GM18858 (cell line): ENCODE measurements at regions not wholly inside any gene's neighbourhood (a gene's known extent, or its start where the extent isn't known, plus 50 kb on each side); places are given as distances from the start of the nearest gene placed in this dataset.

Experiments
- ATAC-seq: cut with Tn5 transposase; IDR thresholded peaks from one replicate; pipeline ENCODE4 v1.9.1; 2021; ENCODE audit not compliant: unreplicated experiment

DNA sequence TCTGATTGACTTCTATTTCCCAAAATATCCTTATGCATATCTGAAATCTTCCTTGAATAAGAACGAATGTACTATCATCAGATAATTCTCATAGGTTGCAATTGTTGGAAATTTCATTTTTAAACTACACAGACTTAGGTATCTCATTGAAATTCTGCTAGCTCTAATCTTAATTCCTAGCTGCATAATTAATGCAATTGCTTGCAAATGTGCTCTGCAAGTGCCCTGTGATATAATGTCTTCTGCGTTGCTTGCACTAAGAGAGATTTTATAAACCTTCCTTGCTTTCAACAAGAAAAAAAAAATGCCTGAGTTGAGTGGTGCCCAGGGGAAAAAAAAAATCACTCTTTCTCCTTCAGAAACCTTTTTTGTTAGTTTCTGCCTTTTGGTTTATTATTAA, 354.9 kb downstream of the TFAP2A start:
- no peak for ATAC-seq

DNA sequence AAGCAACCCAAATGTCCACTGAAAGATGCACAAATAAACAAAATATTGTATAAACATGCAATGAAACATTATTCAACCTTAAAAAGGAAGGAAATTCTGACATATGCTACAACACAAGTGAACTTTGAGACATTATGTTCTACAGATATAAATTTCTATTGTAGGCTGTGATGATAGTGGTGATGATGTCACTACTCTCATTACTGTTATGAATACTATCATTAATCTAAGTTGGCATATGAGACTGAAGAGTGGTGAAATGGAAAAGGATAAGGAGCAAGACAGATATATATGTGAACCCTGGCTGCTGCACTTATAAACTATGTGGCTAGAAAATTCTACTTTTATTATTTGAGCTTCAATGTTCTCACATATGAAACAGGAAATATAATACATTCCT, 360.2 kb downstream of the TFAP2A start:
- ATAC-seq: no peak

DNA sequence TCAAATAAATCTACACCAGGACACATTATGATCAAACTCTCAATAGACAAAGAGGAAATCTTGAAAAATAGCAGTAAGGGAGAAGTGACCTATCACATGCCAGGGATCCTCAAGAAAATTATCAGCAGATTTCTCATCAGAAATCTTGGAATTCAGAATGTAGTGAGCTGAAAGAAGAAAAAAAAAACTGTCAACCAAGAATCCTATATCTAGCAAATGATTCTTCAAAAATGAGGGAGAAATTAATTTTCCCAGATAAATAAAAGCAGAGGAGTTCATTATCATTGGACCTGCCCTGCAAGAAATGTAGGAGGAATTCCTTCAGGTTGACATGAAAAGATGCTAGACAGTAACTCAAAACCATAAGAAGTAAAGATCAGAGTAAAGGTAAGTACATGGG, 363.6 kb downstream of the TFAP2A start:
- ATAC-seq: no peak

DNA sequence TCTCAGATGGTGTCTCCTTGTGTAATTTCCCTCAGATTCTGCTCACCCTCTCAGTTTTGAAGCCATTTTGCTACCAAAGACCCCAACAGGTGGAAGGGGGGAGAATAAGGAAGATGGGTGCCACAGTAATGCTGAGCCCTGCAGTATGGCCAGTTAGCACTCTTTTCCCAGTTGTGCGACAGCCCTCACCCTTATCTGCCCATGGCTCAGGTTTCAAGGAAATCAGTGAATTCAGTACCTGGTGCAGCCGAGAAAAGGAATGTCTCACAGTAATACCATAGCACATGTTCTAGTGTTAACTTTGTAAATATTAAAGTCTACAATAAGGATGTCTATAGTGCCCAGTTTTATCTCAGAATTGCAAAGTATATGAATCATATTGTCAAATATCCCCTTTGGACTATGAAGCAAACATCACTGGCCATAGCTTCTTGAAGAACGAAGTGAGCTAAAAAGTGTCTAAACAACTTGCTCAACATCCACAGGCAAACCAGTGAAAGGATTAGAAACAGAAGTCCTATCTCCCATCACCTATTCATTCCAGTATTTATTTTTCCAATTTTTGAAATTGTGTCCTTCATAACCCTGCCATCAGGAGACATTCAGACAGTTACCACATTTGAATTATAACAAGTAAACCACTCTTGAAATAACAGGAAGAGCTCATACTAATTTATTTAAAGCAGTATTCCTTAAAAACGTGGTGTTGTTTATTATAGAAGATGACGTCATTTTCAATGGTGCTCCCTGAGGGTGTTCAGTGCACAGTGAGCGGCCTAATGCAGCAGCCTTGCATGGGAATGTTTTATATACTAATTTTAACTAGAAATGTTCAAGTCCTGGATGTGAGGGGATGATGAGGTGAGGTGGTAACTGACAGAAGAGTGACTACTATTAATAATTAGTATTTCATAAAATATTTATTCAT, 366.2 kb downstream of the TFAP2A start:
- ATAC-seq: no peak

DNA sequence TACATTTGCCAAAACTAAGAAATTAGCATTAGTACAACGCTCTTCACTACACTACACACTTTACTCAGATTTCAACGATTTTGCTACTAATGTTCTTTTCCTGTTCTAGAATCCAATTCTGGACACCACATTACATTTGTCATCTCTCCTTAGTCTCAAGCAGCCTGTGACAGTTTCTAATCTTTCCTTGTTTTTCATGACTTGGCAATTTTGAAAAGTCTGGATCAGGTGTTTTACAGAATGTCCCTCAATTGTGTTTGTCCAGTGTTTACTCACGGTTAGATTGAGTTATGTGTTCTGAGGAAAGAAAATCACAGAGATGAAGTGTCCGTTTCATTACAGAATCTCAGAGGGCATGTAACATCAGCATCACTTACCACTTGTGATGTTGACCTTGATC, 372.6 kb downstream of the TFAP2A start:
- ATAC-seq: no peak

DNA sequence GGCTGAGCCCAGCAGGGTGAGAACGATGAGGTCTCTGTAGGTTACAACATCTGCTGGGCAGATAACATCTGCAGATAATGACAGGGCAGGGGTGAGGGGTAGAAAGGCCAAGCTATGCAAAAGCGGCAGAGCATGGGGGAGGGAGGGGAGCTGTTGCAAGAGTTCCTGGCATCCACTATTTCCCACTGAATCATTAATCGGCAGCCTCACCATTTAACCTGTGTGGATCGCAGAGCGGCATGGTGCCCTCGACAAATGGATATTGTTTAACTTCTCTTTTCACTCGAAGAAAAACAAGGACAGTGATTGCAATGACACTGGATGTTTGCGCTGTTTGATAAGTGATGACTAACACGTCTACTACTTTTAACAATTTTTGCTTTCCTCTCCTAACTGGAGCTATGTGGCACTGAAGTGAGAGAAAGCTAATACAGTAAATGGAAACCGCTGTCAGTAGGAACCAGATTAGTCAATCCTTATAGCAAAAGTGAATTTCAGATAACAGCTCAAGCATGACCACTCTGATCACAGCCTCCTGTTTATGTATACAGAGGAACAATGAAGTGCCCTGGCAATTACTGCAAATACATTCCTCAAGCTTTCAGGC, 381.5 kb downstream of the TFAP2A start:
- ATAC-seq: no peak

DNA sequence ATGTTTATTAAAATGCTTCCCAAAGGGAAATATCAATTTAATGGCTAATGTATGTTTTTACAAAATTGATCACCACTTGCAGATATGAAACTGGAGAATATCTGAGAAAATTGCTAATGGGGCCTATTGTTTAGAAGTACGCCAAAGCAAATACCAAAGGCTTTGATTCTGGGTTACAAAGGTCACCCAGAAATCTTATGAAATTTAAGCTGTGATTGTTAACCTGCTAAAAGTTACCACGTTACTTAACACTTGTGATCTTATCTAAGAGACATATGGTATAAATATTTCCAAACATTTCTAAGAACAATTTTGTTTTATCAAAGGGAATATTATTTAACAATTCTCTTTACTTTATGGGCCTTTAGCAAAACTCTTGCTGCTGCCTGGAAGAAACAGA, 383.3 kb downstream of the TFAP2A start:
- no peak for ATAC-seq

DNA sequence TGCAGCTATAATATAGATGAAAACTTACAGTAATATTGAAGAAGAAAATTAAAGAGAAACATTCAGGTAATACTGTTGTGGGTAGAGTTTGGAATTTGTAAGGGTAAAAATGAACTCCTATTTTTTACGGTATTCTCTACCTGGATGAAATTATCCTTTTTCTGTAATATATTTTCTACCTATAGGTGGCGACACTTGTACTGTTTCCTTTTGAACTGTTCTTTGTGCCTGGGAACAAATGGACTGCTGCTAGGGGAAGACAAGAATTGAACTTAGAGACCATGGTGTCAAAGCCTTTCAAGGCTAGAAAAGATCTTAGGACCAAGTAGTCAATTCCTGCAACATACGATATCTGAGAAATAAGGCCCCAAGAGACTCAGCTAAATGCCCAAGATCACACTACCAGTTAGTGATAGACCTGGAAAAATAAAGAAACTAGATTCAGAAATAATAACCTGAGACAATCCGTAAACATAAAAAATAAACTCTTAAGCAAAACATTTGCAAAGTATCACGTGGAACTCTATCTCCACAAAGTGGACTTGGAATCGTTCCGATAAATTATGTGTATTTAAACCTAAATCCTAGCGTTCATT, 383.8 kb downstream of the TFAP2A start:
- peak; percentile 58 for ATAC-seq

DNA sequence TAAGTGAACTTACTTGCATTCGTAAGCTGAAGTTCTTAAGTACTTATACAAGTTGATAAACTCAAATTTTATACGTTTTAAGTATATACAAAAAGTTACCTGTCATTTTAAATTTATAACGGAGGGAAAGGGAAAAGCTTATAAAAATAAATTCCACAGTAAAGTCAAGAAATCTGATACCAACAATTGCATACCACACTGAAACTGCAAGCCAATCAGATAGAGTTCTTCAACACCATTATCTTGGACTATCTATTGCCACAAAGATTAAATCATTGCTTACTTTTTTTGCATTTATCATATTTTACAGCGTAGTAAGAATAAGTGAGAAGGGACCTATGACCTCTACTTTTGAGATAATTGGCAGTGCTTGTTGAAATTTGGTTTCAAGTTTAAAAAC, 386.7 kb downstream of the TFAP2A start:
- no peak for ATAC-seq

DNA sequence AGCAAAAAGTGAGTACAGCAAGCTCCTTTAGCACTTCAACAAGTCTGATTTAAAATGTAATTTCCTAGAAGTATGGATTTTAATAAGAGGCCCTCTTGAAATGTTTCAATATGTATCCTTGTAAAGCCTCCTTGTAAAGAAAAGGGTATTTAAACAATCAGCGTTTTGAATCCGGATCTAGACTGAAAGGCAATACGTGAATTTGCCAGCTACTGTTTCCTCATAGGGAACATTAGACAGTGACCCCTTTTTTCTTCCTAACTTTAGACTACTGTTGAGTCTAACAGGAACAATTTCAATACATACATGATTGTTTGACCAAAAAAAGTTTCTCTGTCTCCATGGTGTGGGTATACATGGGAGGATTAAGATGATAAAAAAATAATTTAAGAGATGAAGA, 395.0 kb downstream of the TFAP2A start:
- ATAC-seq: no peak

DNA sequence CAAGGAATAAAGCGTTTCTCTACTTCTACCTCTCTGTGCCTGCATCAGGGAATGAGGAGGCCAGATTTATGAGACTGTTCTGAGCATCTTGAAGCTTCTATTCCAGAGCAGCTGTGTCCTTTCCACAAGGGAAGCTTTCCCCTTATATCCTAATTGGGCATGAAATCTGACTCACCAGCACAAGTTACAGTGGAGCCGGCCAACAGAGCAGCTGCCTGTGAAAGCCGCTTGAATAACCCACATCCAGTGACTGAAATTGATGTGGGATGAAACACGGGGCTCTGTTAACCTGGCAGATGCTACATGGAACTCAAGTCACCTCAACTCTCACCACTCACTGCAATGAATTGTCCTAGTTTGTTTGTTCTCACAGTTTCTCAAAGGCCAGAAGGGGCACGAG, 400.3 kb downstream of the TFAP2A start:
- no peak for ATAC-seq

DNA sequence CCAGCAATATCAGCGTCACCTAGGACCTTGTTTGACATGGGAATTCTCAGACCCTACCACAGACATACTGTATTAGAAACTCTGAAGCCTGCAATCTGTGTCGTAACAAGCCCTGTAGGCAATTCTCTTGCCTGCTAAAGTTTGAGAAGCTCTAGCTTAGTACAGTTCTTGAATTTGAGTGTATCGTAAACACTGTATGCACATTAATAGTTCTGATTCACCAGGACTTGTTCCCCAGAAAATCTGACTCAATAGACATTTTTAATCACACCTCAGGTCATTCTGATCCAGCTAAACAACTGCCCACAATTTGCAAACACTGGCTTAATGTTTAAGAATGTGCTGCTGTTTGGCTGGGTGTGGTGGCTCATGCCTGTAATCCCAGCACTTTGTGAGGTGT, 414.3 kb downstream of the TFAP2A start:
- no peak for ATAC-seq

DNA sequence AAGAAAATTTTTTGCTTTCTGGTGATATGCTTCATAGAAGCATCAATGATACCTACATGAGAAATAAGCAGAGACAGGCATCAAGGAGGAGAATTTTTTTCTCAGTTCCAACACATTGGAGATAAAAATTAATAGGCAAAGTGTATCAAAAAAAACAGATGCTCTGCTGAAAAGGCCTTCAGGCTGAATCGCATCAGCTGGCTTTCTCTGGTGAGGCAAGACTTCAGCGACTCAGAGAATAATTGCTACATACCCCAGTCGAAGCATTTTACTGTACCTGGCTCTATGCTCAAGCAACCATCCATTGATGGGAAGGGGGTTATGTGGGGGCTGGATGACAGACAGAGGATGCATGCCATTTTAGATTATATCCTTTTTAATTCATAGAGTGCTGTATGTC, 415.1 kb downstream of the TFAP2A start:
- no peak for ATAC-seq

DNA sequence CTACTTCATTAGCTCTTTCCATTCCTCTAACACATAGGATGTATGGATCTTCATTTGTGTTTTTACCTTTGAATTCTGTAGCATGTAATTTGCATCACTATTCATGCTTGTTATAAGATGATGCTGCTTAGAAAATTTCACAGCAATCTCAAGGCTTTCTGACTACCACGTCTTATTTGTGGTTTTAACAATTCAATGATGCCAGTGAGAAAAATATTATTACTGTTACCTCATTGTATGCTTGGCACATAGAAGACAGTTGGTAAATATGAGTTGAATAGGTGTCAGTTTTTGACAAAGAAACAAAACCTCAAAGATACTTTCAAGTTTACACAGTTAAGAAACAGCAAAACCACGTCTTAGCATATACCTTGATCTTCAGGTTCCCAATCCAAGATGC, 428.6 kb downstream of the TFAP2A start:
- no peak for ATAC-seq

DNA sequence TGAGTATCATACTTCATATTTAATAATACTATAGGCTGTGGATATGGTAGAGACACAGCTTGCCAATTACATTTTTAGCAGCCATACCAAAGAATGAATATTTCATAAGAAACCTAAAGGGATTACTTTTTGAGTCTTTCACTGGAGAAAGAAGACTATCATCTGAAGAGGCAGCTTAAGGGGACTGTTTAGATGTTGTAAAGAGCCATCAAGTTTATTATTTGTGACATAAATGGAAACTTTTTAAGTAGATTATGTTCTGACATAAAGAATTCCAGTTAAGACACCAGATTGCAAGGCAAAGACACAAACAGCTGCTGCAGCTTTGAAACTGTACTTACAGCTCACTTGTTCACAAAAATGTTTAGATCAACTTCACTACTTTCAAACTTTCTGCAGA, 429.4 kb downstream of the TFAP2A start:
- ATAC-seq: no peak

DNA sequence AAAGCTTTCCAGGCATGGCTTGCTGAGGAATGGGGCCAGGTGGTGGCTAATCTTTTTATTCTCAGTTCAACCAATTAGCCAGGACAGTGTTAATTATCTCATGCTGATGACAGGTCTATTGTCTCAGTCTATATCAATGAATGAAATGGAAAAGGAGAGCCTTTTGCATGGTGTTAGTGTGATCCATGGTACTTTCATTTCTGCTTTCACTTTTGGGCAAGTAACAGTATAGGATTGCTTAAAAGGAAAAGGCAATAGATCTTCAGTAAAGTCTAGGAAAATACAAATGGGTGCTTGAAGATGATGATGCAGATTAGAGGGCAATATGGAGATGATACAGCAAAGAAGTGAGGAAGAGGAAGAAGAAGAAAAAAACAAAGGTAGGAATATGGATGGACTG, 430.3 kb downstream of the TFAP2A start:
- ATAC-seq: no peak

DNA sequence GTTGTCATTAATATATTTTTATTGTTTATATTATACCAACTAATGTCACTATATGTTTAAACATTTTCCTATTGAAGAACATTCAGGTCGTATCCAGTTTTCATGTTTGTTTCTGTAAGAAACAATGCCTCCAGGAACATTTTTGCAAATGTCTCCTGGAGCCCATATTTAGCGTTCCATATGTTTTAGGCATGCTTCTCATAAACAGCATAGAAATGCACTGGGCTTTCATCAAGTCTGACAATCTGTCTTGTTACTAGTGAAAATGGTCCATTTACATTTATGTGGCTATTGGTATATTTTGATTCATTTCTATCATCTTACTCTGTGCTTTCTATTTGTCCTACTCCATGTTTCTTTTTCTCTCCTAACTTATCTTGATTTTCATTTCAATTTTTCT, 431.7 kb downstream of the TFAP2A start:
- no peak for ATAC-seq

DNA sequence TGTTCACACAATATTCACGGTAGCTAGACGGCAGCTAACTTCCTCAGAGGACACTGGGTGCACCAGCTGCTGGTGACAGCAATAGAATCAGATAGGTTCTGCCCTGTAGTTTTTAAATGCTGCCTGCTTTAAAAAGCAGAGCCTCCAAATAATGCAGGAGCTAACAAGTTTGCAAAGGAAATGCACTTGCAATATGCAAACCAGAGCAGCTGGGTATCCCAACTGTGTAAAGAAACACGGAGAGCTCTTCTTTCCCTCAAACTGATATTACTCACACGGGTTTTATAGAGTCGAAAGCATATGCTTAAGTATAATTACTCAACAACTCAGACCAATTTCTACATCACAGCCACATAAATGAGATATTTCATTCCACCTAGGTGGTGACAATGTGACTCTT, 432.7 kb downstream of the TFAP2A start:
- ATAC-seq: no peak

DNA sequence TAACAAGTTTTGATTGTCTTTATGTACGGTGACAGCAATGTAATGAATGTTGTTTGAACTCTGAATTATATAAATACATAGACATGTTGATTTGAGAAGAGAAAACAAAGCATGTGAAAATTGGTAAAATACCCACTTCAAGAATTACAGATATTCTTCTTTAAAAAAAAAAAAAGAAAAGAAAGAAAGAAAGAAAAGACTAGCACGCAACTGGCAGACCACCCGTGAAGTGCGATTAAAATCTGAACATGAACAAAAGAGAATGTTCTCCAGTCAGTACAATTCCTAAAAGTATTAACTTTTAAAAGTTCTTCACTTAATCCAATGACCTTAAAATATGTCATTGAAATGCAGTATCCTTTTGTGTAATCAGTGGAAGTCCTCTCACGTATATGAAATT, 434.9 kb downstream of the TFAP2A start:
- ATAC-seq: no peak

DNA sequence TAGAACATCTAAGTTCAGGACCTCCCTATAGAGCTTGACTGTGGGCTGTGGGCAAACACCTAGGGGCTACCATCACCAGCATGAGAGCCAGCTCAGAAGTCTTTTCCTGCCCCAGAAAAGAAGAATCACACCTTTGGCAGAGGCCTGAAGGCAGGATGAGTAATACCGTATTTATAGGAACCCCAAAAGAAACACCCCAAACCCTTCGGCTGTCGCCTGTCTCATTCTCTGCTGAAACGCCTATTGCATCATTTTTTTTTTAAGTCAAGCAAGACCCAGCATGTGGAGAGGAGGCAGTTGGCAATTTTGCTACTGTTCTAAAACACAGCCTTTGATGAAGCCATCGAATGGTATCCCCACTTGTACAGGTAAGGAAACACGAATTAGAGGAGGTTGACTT, 436.4 kb downstream of the TFAP2A start:
- no peak for ATAC-seq

DNA sequence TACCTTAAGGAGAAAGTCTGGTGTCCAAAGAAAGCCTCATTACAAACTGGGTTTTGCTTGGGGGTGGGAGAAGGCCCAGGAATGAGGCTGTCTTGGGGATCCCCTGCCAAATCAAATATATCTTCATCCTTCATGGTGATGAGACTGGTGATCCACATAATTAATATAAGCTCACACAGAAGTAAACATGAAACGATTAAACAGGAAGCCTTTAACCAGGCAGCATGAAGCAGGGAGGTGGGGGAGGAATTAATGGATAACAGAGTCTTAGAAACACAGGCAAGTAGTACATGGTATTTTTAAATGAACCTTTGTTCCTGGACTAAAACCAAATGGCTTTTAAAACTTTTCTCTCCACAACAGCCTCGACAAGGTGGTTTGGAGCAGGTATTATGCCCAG, 437.5 kb downstream of the TFAP2A start:
- no peak for ATAC-seq

DNA sequence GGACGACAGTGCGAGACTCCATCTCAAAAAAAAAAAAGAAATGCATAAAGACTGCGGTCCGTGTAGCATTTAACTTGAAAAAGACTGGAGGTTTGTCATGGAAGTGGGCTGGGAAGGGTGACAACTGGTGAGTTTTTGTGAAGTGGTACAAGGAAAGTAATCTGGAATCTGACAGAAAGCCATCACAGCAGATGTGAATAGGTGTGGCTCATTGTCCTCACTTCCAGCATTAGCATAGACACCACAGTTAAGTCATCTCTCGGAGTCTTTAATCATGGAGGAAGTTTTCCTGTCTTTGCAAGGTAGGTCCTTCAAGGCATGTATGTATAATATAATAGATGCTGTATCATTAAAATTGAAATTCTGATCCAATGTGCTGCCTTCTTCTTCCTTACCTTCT, 453.2 kb downstream of the TFAP2A start:
- ATAC-seq: no peak
